Erythroblast (primary cell): ENCODE measurements at regions not wholly inside any gene's neighbourhood (a gene's known extent, or its start where the extent isn't known, plus 50 kb on each side); places are given as distances from the start of the nearest gene placed in this dataset.

Experiments used
- DNase-seq, 2 experiments: peaks; one replicate each; lab custom pipeline; 2025; lab: John Stamatoyannopoulos, UW
- GATA1 ChIP-seq: IDR thresholded peaks from 2 replicates; pipeline ENCODE4 v1.6.1; 2011; ENCODE audit warnings: low read depth, mild to moderate bottlenecking, control low read depth, low read length, moderate library complexity
- POLR2A ChIP-seq: IDR thresholded peaks from 2 replicates; pipeline ENCODE4 v1.6.1; 2011; ENCODE audit warnings: mild to moderate bottlenecking, low read length

GRCh38 chr3:167188592-167188991, 191.5 kb downstream of the ZBBX start:
- TF ChIP-seq POLR2A (no peak), GATA1 (no peak)

GRCh38 chr3:167187221-167187620, 192.9 kb downstream of the ZBBX start:
- TF ChIP-seq GATA1 (no peak), POLR2A (no peak)
- no peak for DNase-seq

More at GRCh38 chr3:167188592-167188991, 191.5 kb downstream of the ZBBX start:
- no peak for DNase-seq

GRCh38 chr3:167184511-167184910, 195.6 kb downstream of the ZBBX start:
- no peak for DNase-seq
- TF ChIP-seq POLR2A, result no peak
- TF ChIP-seq GATA1, result no peak

- DNase-seq, result no peak
- no peak for TF ChIP-seq GATA1
- no peak for TF ChIP-seq POLR2A
Observed at GRCh38 chr3:167172377-167172776, 207.7 kb downstream of the ZBBX start.

GRCh38 chr3:167167491-167167890, 212.6 kb downstream of the ZBBX start:
- no peak for DNase-seq
- TF ChIP-seq GATA1, result no peak
- TF ChIP-seq POLR2A, result no peak

- TF ChIP-seq POLR2A, result no peak
- no peak for TF ChIP-seq GATA1
- DNase-seq, result no peak
Observed at GRCh38 chr3:167166594-167167253, 213.4 kb downstream of the ZBBX start.

- DNase-seq, result no peak
- TF ChIP-seq GATA1, result no peak
- no peak for TF ChIP-seq POLR2A
Observed at GRCh38 chr3:167166012-167166411, 214.1 kb downstream of the ZBBX start.

- no peak for DNase-seq
- no peak for TF ChIP-seq GATA1
- TF ChIP-seq POLR2A, result no peak
Observed at GRCh38 chr3:167163580-167163979, 216.5 kb downstream of the ZBBX start.

- TF ChIP-seq POLR2A, result no peak
- no peak for TF ChIP-seq GATA1
- no peak for DNase-seq
Observed at GRCh38 chr3:167162083-167162482, 218.0 kb downstream of the ZBBX start.

- no peak for TF ChIP-seq POLR2A
- no peak for TF ChIP-seq GATA1
- DNase-seq, result no peak
Observed at GRCh38 chr3:167160781-167161180, 219.3 kb downstream of the ZBBX start.

GRCh38 chr3:167151636-167152035, 228.5 kb downstream of the ZBBX start:
- TF ChIP-seq GATA1 (no peak), POLR2A (no peak)
- DNase-seq, result no peak

GRCh38 chr3:167148136-167148535, 232.0 kb downstream of the ZBBX start:
- DNase-seq, result no peak
- no peak for TF ChIP-seq GATA1
- TF ChIP-seq POLR2A, result no peak

GRCh38 chr3:167146911-167147310, 233.2 kb downstream of the ZBBX start:
- TF ChIP-seq GATA1 (no peak), POLR2A (no peak)
- no peak for DNase-seq

- DNase-seq, result no peak
- TF ChIP-seq GATA1, result no peak
Observed at GRCh38 chr3:167125612-167126407, 254.3 kb downstream of the ZBBX start.
